ENCODE measurements at regions not wholly inside any gene's neighbourhood (a gene's known extent, or its start where the extent isn't known, plus 50 kb on each side); places are given as distances from the start of the nearest gene placed in this dataset.

- no peaks in the 10 kb centered on the region for H3K9me3 ChIP-seq (ENCODE audit: insufficient read depth, low read depth, low read length)
- no peak overlapping the region for H3K9ac ChIP-seq (ENCODE audit: low read depth, low read length, poor library complexity, severe bottlenecking)
- no peaks in the 10 kb centered on the region for H3F3A ChIP-seq (ENCODE audit: low read depth)
- no peak for TF ChIP-seq CTCF (conservative IDR thresholded peaks at IDR 0.05; ENCODE audit: low read length)
- TF ChIP-seq EZH2phosphoT487 (IDR thresholded peaks at IDR 0.05; ENCODE audit: borderline replicate concordance): no peak
- H3K4me1 ChIP-seq (ENCODE audit: insufficient read depth, low read length, poor library complexity, severe bottlenecking): no peaks in the 10 kb centered on the region
- no peaks in the 10 kb centered on the region for H3K27me3 ChIP-seq (ENCODE audit: insufficient read depth, low read length, poor library complexity, severe bottlenecking)
- no peaks in the 10 kb centered on the region for H4K20me1 ChIP-seq (ENCODE audit: insufficient read depth, low read length, poor library complexity, severe bottlenecking)
- no peak overlapping the region for H3K4me3 ChIP-seq (ENCODE audit: low read length, poor library complexity, severe bottlenecking)
- H3K4me2 ChIP-seq (ENCODE audit: low read depth, low read length, poor library complexity, severe bottlenecking): no peak overlapping the region
- H2AFZ ChIP-seq (ENCODE audit: low read length): no peak overlapping the region
- no peaks in the 10 kb centered on the region for H3K36me3 ChIP-seq (ENCODE audit: insufficient read depth, low read length)
- no peaks in the 10 kb centered on the region for H3K9me2 ChIP-seq (replicated peaks; ENCODE audit: low read depth, low read length)
- no peaks in the 10 kb centered on the region for H3K79me2 ChIP-seq (ENCODE audit: insufficient read depth, low read length)
Observed at GRCh38 chr17:33611532-33611931, 318.4 kb upstream of the ASIC2 start.

- Histone ChIP-seq H3K4me3 (ENCODE audit: low read length, poor library complexity, severe bottlenecking) (no peak overlapping the region), H3F3A (ENCODE audit: low read depth) (no peaks in the 10 kb centered on the region), H3K4me1 (ENCODE audit: insufficient read depth, low read length, poor library complexity, severe bottlenecking) (no peaks in the 10 kb centered on the region), H3K27me3 (ENCODE audit: insufficient read depth, low read length, poor library complexity, severe bottlenecking) (no peaks in the 10 kb centered on the region), H3K9me2 (replicated peaks; ENCODE audit: low read depth, low read length) (no peaks in the 10 kb centered on the region), H3K4me2 (ENCODE audit: low read depth, low read length, poor library complexity, severe bottlenecking) (no peak overlapping the region), H3K9me3 (ENCODE audit: insufficient read depth, low read depth, low read length) (no peaks in the 10 kb centered on the region), H3K79me2 (ENCODE audit: insufficient read depth, low read length) (no peaks in the 10 kb centered on the region), H2AFZ (ENCODE audit: low read length) (no peak overlapping the region), H3K36me3 (ENCODE audit: insufficient read depth, low read length) (no peaks in the 10 kb centered on the region), H3K9ac (ENCODE audit: low read depth, low read length, poor library complexity, severe bottlenecking) (no peak overlapping the region), H4K20me1 (ENCODE audit: insufficient read depth, low read length, poor library complexity, severe bottlenecking) (no peaks in the 10 kb centered on the region)
- TF ChIP-seq CTCF (conservative IDR thresholded peaks at IDR 0.05; ENCODE audit: low read length) (no peak), EZH2phosphoT487 (IDR thresholded peaks at IDR 0.05; ENCODE audit: borderline replicate concordance) (no peak)
Observed at GRCh38 chr17:33615861-33616260, 322.8 kb upstream of the ASIC2 start.

- Histone ChIP-seq H3K4me2 (ENCODE audit: low read depth, low read length, poor library complexity, severe bottlenecking) (no peak overlapping the region), H3K4me3 (ENCODE audit: low read length, poor library complexity, severe bottlenecking) (no peak overlapping the region), H3K79me2 (ENCODE audit: insufficient read depth, low read length) (no peaks in the 10 kb centered on the region), H3K4me1 (ENCODE audit: insufficient read depth, low read length, poor library complexity, severe bottlenecking) (no peaks in the 10 kb centered on the region), H3K36me3 (ENCODE audit: insufficient read depth, low read length) (no peaks in the 10 kb centered on the region), H4K20me1 (ENCODE audit: insufficient read depth, low read length, poor library complexity, severe bottlenecking) (no peaks in the 10 kb centered on the region), H3F3A (ENCODE audit: low read depth) (no peaks in the 10 kb centered on the region), H3K27me3 (ENCODE audit: insufficient read depth, low read length, poor library complexity, severe bottlenecking) (no peaks in the 10 kb centered on the region), H3K9ac (ENCODE audit: low read depth, low read length, poor library complexity, severe bottlenecking) (no peak overlapping the region), H2AFZ (ENCODE audit: low read length) (no peak overlapping the region), H3K9me3 (ENCODE audit: insufficient read depth, low read depth, low read length) (no peaks in the 10 kb centered on the region), H3K9me2 (replicated peaks; ENCODE audit: low read depth, low read length) (no peaks in the 10 kb centered on the region)
- no peak for TF ChIP-seq CTCF (conservative IDR thresholded peaks at IDR 0.05; ENCODE audit: low read length)
- TF ChIP-seq EZH2phosphoT487 (IDR thresholded peaks at IDR 0.05; ENCODE audit: borderline replicate concordance): no peak
Observed at GRCh38 chr17:33623841-33624240, 330.7 kb upstream of the ASIC2 start.

Data from Loucy (cell line).